GM18951 (cell line): ENCODE measurements at regions not wholly inside any gene's neighbourhood (a gene's known extent, or its start where the extent isn't known, plus 50 kb on each side); places are given as distances from the start of the nearest gene placed in this dataset.
"Not testable (repeated sequence)": the region's sequence is repeated elsewhere in the genome, so short reads cannot be mapped to it uniquely, and the experiment has no call there.

Experiments used
- POLR2A ChIP-seq: IDR thresholded peaks from 4 replicates; pipeline ENCODE4 v1.6.1; 2011; ENCODE audit warnings: mild to moderate bottlenecking; ENCODE audit not compliant: insufficient read length, insufficient read depth; ENCODE audit errors: extremely low read depth
- in situ Hi-C: fragments of 300-500 bp; cut with MboI; formaldehyde crosslinking; loops from one replicate; pipeline ENCODE4 v1.12.0; 2022; ENCODE audit warnings: low sequenced_read_pairs, mixed read lengths, inconsistent platforms; ENCODE audit not compliant: unreplicated experiment

GRCh38 chr5:163569284-163569683 is 63.9 kb downstream of the MAT2B start:
- no peak for TF ChIP-seq POLR2A
- in situ Hi-C loops: loop anchor here (25.0 kb wide), 2 partner anchors 943 to 1643 kb away; no protein-coding TSS in a partner anchor

- in situ Hi-C loops: loop anchor here (25.0 kb wide), 2 partner anchors 941 to 1641 kb away; no protein-coding TSS in a partner anchor
- no peak for TF ChIP-seq POLR2A
Measured at GRCh38 chr5:163571744-163572143, 66.3 kb downstream of the MAT2B start.

- TF ChIP-seq POLR2A: no peak
- in situ Hi-C loops: loop anchor here (25.0 kb wide), 2 partner anchors 938 to 1638 kb away; no protein-coding TSS in a partner anchor
Measured at GRCh38 chr5:163574472-163575440, 69.3 kb downstream of the MAT2B start.

- TF ChIP-seq POLR2A: no peak
- in situ Hi-C loops: no loop called here
Measured at GRCh38 chr5:163578652-163579051, 73.2 kb downstream of the MAT2B start.

- no peak for TF ChIP-seq POLR2A
- in situ Hi-C loops: no loop called here
Measured at GRCh38 chr5:163579729-163580128, 74.3 kb downstream of the MAT2B start.

- TF ChIP-seq POLR2A: no peak
- in situ Hi-C loops: no loop called here
Measured at GRCh38 chr5:163580516-163580915, 75.1 kb downstream of the MAT2B start.

- in situ Hi-C loops: not testable (repeated sequence)
Measured at GRCh38 chr5:163583491-163584153, 78.2 kb downstream of the MAT2B start.

GRCh38 chr5:163585206-163585605 is 79.8 kb downstream of the MAT2B start:
- in situ Hi-C loops: no loop called here
- TF ChIP-seq POLR2A: no peak

- no peak for TF ChIP-seq POLR2A
- in situ Hi-C loops: no loop called here
Measured at GRCh38 chr5:163586531-163586956, 81.1 kb downstream of the MAT2B start.

GRCh38 chr5:163594951-163595350 is 89.5 kb downstream of the MAT2B start:
- in situ Hi-C loops: no loop called here
- TF ChIP-seq POLR2A: no peak

GRCh38 chr5:163595932-163596607 is 90.7 kb downstream of the MAT2B start:
- no peak for TF ChIP-seq POLR2A
- in situ Hi-C loops: no loop called here

GRCh38 chr5:163596608-163597315 is 91.3 kb downstream of the MAT2B start:
- in situ Hi-C loops: no loop called here
- TF ChIP-seq POLR2A: no peak
